ENCODE measurements at regions not wholly inside any gene's neighbourhood (a gene's known extent, or its start where the extent isn't known, plus 50 kb on each side); places are given as distances from the start of the nearest gene placed in this dataset.
A peak's percentile ranks its signal among the peaks of the same experiment; 100 is the strongest.

GRCh38 chr9:32698706-32699277 is 63.3 kb upstream of the TAF1L start:
- DNase-seq (ENCODE audit: low read depth) = no peak
- TF ChIP-seq CTCF (conservative IDR thresholded peaks at IDR 0.05; ENCODE audit: low read length) = no peak
- no peak overlapping the region for H3K4me3 ChIP-seq (ENCODE audit: low read length)

- H3K4me3 ChIP-seq (ENCODE audit: low read length) = no peak overlapping the region
- DNase-seq (ENCODE audit: low read depth) = peak; percentile 11
- no peak for TF ChIP-seq CTCF (conservative IDR thresholded peaks at IDR 0.05; ENCODE audit: low read length)
Observed at GRCh38 chr9:32701321-32702022, 66.0 kb upstream of the TAF1L start.

- TF ChIP-seq CTCF (conservative IDR thresholded peaks at IDR 0.05; ENCODE audit: low read length) = peak; percentile 22
- H3K4me3 ChIP-seq (ENCODE audit: low read length) = no peak overlapping the region
- no peak for DNase-seq (ENCODE audit: low read depth)
Observed at GRCh38 chr9:32703635-32704034, 68.2 kb upstream of the TAF1L start.

- no peak for TF ChIP-seq CTCF (conservative IDR thresholded peaks at IDR 0.05; ENCODE audit: low read length)
- H3K4me3 ChIP-seq (ENCODE audit: low read length) = no peak overlapping the region
- no peak for DNase-seq (ENCODE audit: low read depth)
Observed at GRCh38 chr9:32704343-32704742, 68.9 kb upstream of the TAF1L start.

- DNase-seq (ENCODE audit: low read depth) = peak; percentile 15
- H3K4me3 ChIP-seq (ENCODE audit: low read length) = no peak overlapping the region
- no peak for TF ChIP-seq CTCF (conservative IDR thresholded peaks at IDR 0.05; ENCODE audit: low read length)
Observed at GRCh38 chr9:32705059-32705458, 69.6 kb upstream of the TAF1L start.

- DNase-seq (ENCODE audit: low read depth) = no peak
- no peak for TF ChIP-seq CTCF (conservative IDR thresholded peaks at IDR 0.05; ENCODE audit: low read length)
- H3K4me3 ChIP-seq (ENCODE audit: low read length) = no peak overlapping the region
Observed at GRCh38 chr9:32706004-32706724, 70.7 kb upstream of the TAF1L start.

- DNase-seq (ENCODE audit: low read depth) = no peak
- no peak overlapping the region for H3K4me3 ChIP-seq (ENCODE audit: low read length)
- TF ChIP-seq CTCF (conservative IDR thresholded peaks at IDR 0.05; ENCODE audit: low read length) = no peak
Observed at GRCh38 chr9:32706725-32707100, 71.2 kb upstream of the TAF1L start.

Data from AG10803 (cell line).